ENCODE measurements at regions not wholly inside any gene's neighbourhood (a gene's known extent, or its start where the extent isn't known, plus 50 kb on each side); places are given as distances from the start of the nearest gene placed in this dataset.

- no peak overlapping the region for H3K4me3 Mint-ChIP-seq
- no peaks in the 10 kb centered on the region for H3K36me3 Mint-ChIP-seq (ENCODE audit: low read depth)
- no peak for DNase-seq
- H3K27ac Mint-ChIP-seq, result no peak overlapping the region
- peaks cover 6% of the 10 kb centered on the region for H3K27me3 Mint-ChIP-seq
- H3K9me3 Mint-ChIP-seq, result no peaks in the 10 kb centered on the region
- no peaks in the 10 kb centered on the region for H3K4me1 Mint-ChIP-seq (ENCODE audit: low read depth)
These were observed 320.0 kb downstream of the FOXL1 start for GRCh38 chr16:86898386-86898785.

GRCh38 chr16:86899151-86899550 is 320.8 kb downstream of the FOXL1 start:
- Mint-ChIP-seq H3K4me1 (ENCODE audit: low read depth) (no peaks in the 10 kb centered on the region), H3K9me3 (no peaks in the 10 kb centered on the region), H3K4me3 (no peak overlapping the region), H3K27ac (no peak overlapping the region), H3K36me3 (ENCODE audit: low read depth) (no peaks in the 10 kb centered on the region), H3K27me3 (peaks cover 8% of the 10 kb centered on the region)
- DNase-seq, result no peak

DNA sequence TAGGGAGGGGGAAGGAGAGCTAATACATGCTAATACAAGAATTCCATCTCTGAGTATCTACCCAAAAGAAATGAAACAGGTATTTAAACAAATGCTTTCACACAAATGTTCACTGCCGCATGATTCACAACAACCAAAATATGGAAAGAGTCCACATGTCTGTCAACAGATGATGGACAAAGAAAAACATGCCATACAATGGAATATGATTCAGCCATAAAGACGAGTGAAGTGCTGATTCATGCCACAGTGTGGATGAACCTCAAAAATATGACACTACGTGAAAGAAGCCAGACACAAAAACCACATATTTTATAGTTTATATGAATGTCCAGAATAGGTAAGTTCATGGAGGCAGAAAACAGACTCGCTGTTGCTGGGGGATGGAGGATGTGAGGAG is 321.4 kb downstream of the FOXL1 start:
- no peak overlapping the region for H3K4me3 Mint-ChIP-seq
- H3K9me3 Mint-ChIP-seq, result no peaks in the 10 kb centered on the region
- no peak for DNase-seq
- no peaks in the 10 kb centered on the region for H3K36me3 Mint-ChIP-seq (ENCODE audit: low read depth)
- no peaks in the 10 kb centered on the region for H3K4me1 Mint-ChIP-seq (ENCODE audit: low read depth)
- H3K27ac Mint-ChIP-seq, result no peak overlapping the region
- H3K27me3 Mint-ChIP-seq, result peaks cover 13% of the 10 kb centered on the region

DNA sequence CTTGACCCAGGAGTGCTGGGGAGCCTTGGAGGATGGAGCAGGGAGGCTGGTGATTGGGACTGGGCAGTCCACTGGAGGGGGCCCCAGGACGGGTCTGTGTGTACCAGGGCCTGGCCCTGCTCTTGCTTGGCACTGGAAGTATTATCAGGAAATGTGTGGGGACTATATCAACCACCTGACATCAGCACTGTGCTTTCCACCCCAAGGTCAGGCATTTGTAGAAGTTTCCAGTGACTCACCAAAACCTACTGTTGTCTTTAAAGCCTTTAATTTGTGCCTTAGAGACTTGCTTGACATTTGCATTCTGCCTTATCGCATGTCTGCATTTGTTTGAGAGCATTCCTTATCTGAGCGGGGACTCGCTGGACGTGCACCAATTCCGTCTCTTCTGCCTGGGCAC is 323.1 kb downstream of the FOXL1 start:
- Mint-ChIP-seq H3K27ac (no peak overlapping the region), H3K4me1 (ENCODE audit: low read depth) (no peaks in the 10 kb centered on the region), H3K9me3 (no peaks in the 10 kb centered on the region), H3K36me3 (ENCODE audit: low read depth) (no peaks in the 10 kb centered on the region), H3K4me3 (no peak overlapping the region), H3K27me3 (peaks cover 16% of the 10 kb centered on the region)
- no peak for DNase-seq

- Mint-ChIP-seq H3K36me3 (ENCODE audit: low read depth) (no peaks in the 10 kb centered on the region), H3K4me1 (ENCODE audit: low read depth) (no peaks in the 10 kb centered on the region), H3K4me3 (no peak overlapping the region), H3K27ac (no peak overlapping the region), H3K27me3 (peaks cover 26% of the 10 kb centered on the region), H3K9me3 (no peaks in the 10 kb centered on the region)
- no peak for DNase-seq
These were observed 324.3 kb downstream of the FOXL1 start for GRCh38 chr16:86902656-86903001.

DNA sequence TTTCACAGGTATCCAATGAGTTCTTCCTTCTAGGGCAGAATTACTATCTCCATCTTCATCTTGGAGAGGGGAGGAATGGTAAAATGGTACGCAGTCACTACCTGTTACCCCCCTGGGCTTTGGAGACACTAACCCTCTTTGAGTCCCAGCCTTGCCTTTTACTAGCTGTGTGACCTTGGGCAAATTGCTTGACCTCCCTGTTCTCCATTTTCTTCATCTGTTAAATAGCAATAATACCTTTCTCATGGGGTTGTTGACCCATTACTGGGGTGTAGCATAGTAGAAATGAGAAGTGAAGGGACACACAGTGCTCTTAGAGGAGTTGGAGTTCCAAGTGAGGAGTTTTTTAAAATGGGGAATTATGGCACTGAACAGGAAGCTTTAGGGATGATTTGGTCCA is 324.7 kb downstream of the FOXL1 start:
- H3K27me3 Mint-ChIP-seq, result peaks cover 31% of the 10 kb centered on the region
- H3K9me3 Mint-ChIP-seq, result no peaks in the 10 kb centered on the region
- no peaks in the 10 kb centered on the region for H3K4me1 Mint-ChIP-seq (ENCODE audit: low read depth)
- H3K36me3 Mint-ChIP-seq (ENCODE audit: low read depth), result no peaks in the 10 kb centered on the region
- no peak overlapping the region for H3K27ac Mint-ChIP-seq
- DNase-seq, result no peak
- H3K4me3 Mint-ChIP-seq, result no peak overlapping the region

DNA sequence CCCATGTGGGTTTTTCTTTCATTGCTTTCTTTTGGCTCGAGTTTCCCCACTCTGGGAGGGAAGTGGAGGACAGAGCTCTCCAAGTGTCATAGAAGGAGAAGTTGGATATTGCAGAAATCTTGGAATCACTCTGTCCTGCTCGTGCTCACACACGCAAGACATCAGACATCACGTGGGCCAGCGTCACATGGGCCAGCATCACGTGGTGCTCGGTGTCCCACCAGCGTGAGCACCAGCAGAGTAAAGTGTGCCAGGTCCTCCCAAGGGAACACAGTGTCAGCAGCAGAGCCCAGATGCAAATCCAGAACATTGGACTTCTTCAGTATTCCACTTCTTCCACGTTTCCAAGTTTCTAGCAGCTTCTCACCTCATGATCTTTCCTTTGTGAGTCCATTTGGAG is 327.0 kb downstream of the FOXL1 start:
- Mint-ChIP-seq H3K4me3 (no peak overlapping the region), H3K4me1 (ENCODE audit: low read depth) (no peaks in the 10 kb centered on the region), H3K27ac (no peak overlapping the region), H3K36me3 (ENCODE audit: low read depth) (no peaks in the 10 kb centered on the region), H3K27me3 (peaks cover 33% of the 10 kb centered on the region), H3K9me3 (no peaks in the 10 kb centered on the region)
- no peak for DNase-seq

GRCh38 chr16:86906623-86907022 is 328.3 kb downstream of the FOXL1 start:
- DNase-seq, result no peak
- no peaks in the 10 kb centered on the region for H3K36me3 Mint-ChIP-seq (ENCODE audit: low read depth)
- no peaks in the 10 kb centered on the region for H3K4me1 Mint-ChIP-seq (ENCODE audit: low read depth)
- no peaks in the 10 kb centered on the region for H3K9me3 Mint-ChIP-seq
- no peak overlapping the region for H3K4me3 Mint-ChIP-seq
- peaks cover 33% of the 10 kb centered on the region for H3K27me3 Mint-ChIP-seq
- H3K27ac Mint-ChIP-seq, result no peak overlapping the region

DNA sequence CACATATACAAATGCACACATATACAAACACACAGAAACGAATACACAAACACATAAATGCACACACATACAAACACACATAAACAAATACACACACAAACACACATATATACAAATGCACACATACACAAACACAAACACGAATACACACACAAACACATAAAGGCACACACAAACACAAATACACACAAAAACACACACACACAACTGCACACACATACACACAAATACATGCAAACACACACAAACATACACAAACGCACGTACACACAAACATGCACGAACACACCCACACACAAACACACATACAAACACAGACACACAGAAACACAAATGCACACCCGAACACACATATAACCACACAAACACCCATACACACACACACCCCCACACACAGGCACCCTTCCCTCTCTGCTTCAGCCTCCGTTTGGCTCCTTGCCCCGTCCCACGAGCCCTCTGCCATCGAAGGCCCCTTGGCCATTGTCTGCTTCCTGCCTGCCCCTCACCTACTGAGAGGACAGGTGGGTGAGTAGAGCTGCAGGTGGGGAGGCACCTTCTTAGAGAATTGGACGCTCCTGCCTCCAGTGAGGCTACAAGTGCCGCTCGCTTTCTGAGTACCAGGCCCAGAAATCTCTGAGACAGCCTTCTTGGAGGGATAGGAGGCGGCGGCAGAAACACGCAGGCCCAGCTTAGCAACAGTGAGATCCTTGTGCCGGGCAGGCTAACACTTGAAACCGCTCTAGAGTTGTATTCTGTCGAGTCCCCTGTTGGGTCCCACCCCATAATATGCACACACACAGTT is 331.2 kb downstream of the FOXL1 start:
- no peak for DNase-seq
- Mint-ChIP-seq H3K4me3 (no peak overlapping the region), H3K9me3 (no peaks in the 10 kb centered on the region), H3K27ac (no peak overlapping the region), H3K36me3 (ENCODE audit: low read depth) (no peaks in the 10 kb centered on the region), H3K27me3 (peaks cover 23% of the 10 kb centered on the region), H3K4me1 (ENCODE audit: low read depth) (no peaks in the 10 kb centered on the region)

- Mint-ChIP-seq H3K36me3 (ENCODE audit: low read depth) (no peaks in the 10 kb centered on the region), H3K27ac (no peak overlapping the region), H3K9me3 (no peaks in the 10 kb centered on the region), H3K4me3 (no peak overlapping the region), H3K4me1 (ENCODE audit: low read depth) (no peaks in the 10 kb centered on the region), H3K27me3 (peaks cover 21% of the 10 kb centered on the region)
- DNase-seq, result no peak
These were observed 331.9 kb downstream of the FOXL1 start for GRCh38 chr16:86910161-86910769.

- no peaks in the 10 kb centered on the region for H3K9me3 Mint-ChIP-seq
- H3K4me1 Mint-ChIP-seq (ENCODE audit: low read depth), result no peaks in the 10 kb centered on the region
- no peak overlapping the region for H3K4me3 Mint-ChIP-seq
- no peak overlapping the region for H3K27ac Mint-ChIP-seq
- no peak for DNase-seq
- no peaks in the 10 kb centered on the region for H3K36me3 Mint-ChIP-seq (ENCODE audit: low read depth)
- H3K27me3 Mint-ChIP-seq, result peaks cover 22% of the 10 kb centered on the region
These were observed 333.1 kb downstream of the FOXL1 start for GRCh38 chr16:86911437-86911958.

DNA sequence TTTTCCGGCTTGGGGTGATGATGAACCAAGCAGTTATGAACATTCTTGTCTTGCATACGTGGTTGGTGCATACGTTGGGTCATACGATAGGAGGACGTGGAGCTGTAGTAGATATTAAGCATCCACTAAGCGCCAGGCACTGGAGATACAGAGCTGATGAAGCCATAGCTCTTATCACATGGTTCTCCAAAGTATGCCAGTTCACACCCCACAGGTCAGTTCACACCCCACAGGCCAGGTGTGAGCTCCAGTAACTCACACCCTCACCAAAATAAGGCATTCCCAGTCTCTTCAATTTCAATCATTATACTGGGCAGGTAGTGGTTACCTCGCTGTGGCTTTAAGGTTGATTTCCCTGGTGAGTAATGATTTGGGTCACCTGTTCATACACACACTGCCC is 335.5 kb downstream of the FOXL1 start:
- H3K27me3 Mint-ChIP-seq, result peaks cover 5% of the 10 kb centered on the region
- no peaks in the 10 kb centered on the region for H3K9me3 Mint-ChIP-seq
- H3K4me3 Mint-ChIP-seq, result no peak overlapping the region
- no peak overlapping the region for H3K27ac Mint-ChIP-seq
- H3K36me3 Mint-ChIP-seq (ENCODE audit: low read depth), result no peaks in the 10 kb centered on the region
- DNase-seq, result no peak
- no peaks in the 10 kb centered on the region for H3K4me1 Mint-ChIP-seq (ENCODE audit: low read depth)

DNA sequence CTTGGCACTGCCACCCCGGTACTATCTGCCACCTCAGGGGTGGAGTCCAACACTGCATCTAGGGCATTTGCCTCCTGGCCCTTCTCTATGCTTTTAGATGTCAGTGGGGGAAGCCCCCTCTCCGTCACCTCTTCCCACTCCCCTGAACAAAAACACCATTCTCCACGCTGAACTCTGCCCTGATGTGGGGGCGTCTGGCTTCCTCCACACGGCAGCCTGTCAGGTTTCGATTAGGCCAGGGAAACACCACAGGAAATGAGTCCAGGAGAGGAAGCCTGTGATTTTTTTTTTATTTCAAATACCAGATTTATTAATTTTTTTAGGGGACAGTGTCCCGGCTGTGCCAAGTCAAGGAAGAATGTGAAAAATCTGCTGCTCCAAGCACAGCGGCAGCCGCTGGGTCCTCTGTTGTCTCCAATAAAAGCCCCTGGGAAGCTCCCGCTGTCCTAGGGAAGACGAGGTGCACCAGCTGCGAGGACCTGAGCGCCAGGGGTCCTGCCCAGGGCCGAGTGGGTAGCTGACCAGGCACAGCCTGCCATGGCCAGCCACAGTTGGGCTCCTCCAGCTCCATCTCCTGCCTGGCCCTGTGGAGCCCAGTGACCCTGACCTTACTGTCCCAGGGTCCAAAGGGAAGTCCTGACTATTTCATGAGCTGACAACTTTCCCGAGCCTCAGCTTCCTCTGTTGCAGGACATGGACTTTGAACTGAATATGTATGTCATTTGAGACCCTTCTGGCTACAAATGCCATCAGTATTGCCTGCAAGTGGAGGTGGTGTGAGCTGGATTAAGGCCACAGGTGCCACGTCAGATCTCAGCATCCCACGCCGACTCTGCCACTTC is 336.7 kb downstream of the FOXL1 start:
- Mint-ChIP-seq H3K9me3 (no peaks in the 10 kb centered on the region), H3K27ac (no peak overlapping the region), H3K4me3 (no peak overlapping the region), H3K27me3 (peaks cover 10% of the 10 kb centered on the region), H3K36me3 (ENCODE audit: low read depth) (no peaks in the 10 kb centered on the region), H3K4me1 (ENCODE audit: low read depth) (no peaks in the 10 kb centered on the region)
- no peak for DNase-seq

DNA sequence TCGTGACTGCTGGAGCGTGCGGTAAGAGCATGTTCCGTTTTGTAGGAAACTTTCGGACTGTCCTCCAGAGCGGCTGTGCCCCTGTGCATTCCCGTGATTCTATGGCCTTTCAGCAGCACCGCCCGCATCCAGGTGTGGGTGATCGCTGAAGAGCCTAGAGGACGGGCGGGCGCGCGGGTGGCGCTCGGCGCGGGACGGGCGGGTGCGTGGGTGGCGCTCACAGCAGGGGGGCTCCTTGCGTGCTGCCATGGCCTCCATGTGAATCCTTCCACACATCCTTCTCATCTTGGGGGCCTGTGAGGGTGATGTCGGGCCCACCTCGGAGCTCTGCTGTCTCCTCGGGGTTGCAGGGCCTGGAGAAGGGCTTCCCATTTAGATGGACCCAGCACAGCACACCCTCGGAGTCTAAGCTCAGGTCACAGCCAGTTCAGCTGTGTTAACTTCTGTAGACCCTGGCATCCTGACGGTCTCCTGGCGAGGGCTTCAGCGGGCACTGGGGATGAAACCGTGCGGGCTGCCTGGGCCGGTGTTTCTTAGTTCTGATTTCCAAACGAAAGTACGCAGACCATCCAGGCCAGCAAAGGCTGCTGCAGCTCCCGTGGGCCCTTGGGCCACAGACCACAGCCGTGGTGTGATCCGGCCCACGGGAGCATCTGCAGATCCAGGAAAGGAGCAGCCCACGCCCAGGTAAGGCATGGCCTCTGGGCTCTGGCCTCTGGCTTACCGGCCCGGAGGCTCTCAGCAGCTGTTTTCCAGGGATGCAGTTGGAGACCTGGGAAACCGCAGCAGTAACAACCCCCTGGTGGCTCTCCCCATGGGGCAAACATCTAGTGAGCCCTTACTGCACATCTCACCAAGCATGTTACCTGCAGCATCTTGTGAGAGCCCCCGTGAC is 339.4 kb downstream of the FOXL1 start:
- Mint-ChIP-seq H3K4me3 (no peak overlapping the region), H3K4me1 (ENCODE audit: low read depth) (no peaks in the 10 kb centered on the region), H3K9me3 (no peaks in the 10 kb centered on the region), H3K27me3 (peaks cover 25% of the 10 kb centered on the region), H3K36me3 (ENCODE audit: low read depth) (no peaks in the 10 kb centered on the region), H3K27ac (no peak overlapping the region)
- no peak for DNase-seq
